ENCODE measurements at regions not wholly inside any gene's neighbourhood (a gene's known extent, or its start where the extent isn't known, plus 50 kb on each side); places are given as distances from the start of the nearest gene placed in this dataset.

DNA sequence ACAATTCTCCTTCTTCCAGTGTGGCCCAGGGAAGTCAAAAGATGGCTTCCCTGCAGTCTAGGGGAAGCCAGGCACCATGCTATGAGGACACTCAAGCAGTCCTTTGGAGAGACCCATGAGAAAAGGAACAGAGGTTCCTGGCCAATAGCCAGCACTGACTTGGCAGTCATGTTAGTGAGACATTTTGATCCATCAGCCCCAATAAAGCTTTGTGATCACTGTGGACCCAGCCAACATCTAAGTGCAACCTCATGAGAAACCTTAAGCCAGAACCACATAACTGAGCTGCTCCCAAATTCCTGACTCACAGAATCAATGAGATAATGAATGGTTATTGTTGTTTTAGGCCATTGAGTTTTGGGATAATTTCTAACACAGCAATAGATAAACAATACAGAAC is 51.0 kb upstream of the NAP1L1 start:
- no peak for TF ChIP-seq CTCF (IDR thresholded peaks at IDR 0.05; ENCODE audit: borderline replicate concordance, extremely low read depth, low read length, poor library complexity, severe bottlenecking)
- TF ChIP-seq EZH2 (IDR thresholded peaks at IDR 0.05; ENCODE audit: borderline replicate concordance, low read depth, low read length, severe bottlenecking), result no peak
